ENCODE measurements at regions not wholly inside any gene's neighbourhood (a gene's known extent, or its start where the extent isn't known, plus 50 kb on each side); places are given as distances from the start of the nearest gene placed in this dataset.
"Not testable (repeated sequence)": the region's sequence is repeated elsewhere in the genome, so short reads cannot be mapped to it uniquely, and the experiment has no call there.

- no peaks in the 10 kb centered on the region for H3K27me3 ChIP-seq (ENCODE audit: control insufficient read depth, insufficient read depth, low read length)
- H3K27ac ChIP-seq (ENCODE audit: low read depth, low read length), result no peak overlapping the region
- H3K4me3 ChIP-seq (ENCODE audit: low read depth, low read length), result no peak overlapping the region
- CTCF ChIA-PET, result no interaction called here
- no peak for DNase-seq (ENCODE audit: low read depth, low spot score)
- no peak for TF ChIP-seq CTCF (IDR thresholded peaks at IDR 0.05; ENCODE audit: low read depth, low read length)
- POLR2A ChIA-PET, result no interaction called here
- H3K9me3 ChIP-seq (ENCODE audit: control insufficient read depth, insufficient read depth, low read length), result no peaks in the 10 kb centered on the region
Observed at GRCh38 chr11:122002047-122002446, 114.0 kb downstream of the BLID start.

GRCh38 chr11:121999651-122000050 lies 116.4 kb downstream of the BLID start:
- no peak for TF ChIP-seq CTCF (IDR thresholded peaks at IDR 0.05; ENCODE audit: low read depth, low read length)
- Histone ChIP-seq H3K9me3 (ENCODE audit: control insufficient read depth, insufficient read depth, low read length) (no peaks in the 10 kb centered on the region), H3K4me3 (ENCODE audit: low read depth, low read length) (no peak overlapping the region), H3K27me3 (ENCODE audit: control insufficient read depth, insufficient read depth, low read length) (no peaks in the 10 kb centered on the region), H3K27ac (ENCODE audit: low read depth, low read length) (no peak overlapping the region)
- DNase-seq (ENCODE audit: low read depth, low spot score), result no peak
- CTCF ChIA-PET, result no interaction called here
- POLR2A ChIA-PET, result interaction anchor here (0.7 kb wide), 1 partner anchor 11 kb away, joined by 4 read pairs; no protein-coding TSS in a partner anchor

- no peak for DNase-seq (ENCODE audit: low read depth, low spot score)
- Histone ChIP-seq H3K27me3 (ENCODE audit: control insufficient read depth, insufficient read depth, low read length) (no peaks in the 10 kb centered on the region), H3K27ac (ENCODE audit: low read depth, low read length) (no peak overlapping the region), H3K4me3 (ENCODE audit: low read depth, low read length) (no peak overlapping the region), H3K9me3 (ENCODE audit: control insufficient read depth, insufficient read depth, low read length) (no peaks in the 10 kb centered on the region)
- CTCF ChIA-PET, result interaction anchor here (2.2 kb wide), 1 partner anchor 341 kb away, joined by 6 read pairs; no protein-coding TSS in a partner anchor
- POLR2A ChIA-PET, result no interaction called here
- TF ChIP-seq CTCF (IDR thresholded peaks at IDR 0.05; ENCODE audit: low read depth, low read length), result no peak
Observed at GRCh38 chr11:121996574-121996973, 119.4 kb downstream of the BLID start.

- no peak for TF ChIP-seq CTCF (IDR thresholded peaks at IDR 0.05; ENCODE audit: low read depth, low read length)
- POLR2A ChIA-PET, result interaction anchor here (0.7 kb wide), 1 partner anchor 116 kb away, joined by 3 read pairs; no protein-coding TSS in a partner anchor
- CTCF ChIA-PET, result interaction anchor here (0.7 to 1.7 kb wide), 3 partner anchors 37 to 750 kb away, joined by 4 to 7 read pairs (median 4); no protein-coding TSS in a partner anchor
- Histone ChIP-seq H3K27ac (ENCODE audit: low read depth, low read length) (no peak overlapping the region), H3K9me3 (ENCODE audit: control insufficient read depth, insufficient read depth, low read length) (no peaks in the 10 kb centered on the region), H3K27me3 (ENCODE audit: control insufficient read depth, insufficient read depth, low read length) (no peaks in the 10 kb centered on the region), H3K4me3 (ENCODE audit: low read depth, low read length) (no peak overlapping the region)
- no peak for DNase-seq (ENCODE audit: low read depth, low spot score)
Observed at GRCh38 chr11:121983901-121984300, 132.1 kb downstream of the BLID start.

GRCh38 chr11:121977914-121978313 lies 138.1 kb downstream of the BLID start:
- H3K9me3 ChIP-seq (ENCODE audit: control insufficient read depth, insufficient read depth, low read length); H3K27ac ChIP-seq (ENCODE audit: low read depth, low read length); CTCF ChIA-PET; POLR2A ChIA-PET; DNase-seq (ENCODE audit: low read depth, low spot score); H3K27me3 ChIP-seq (ENCODE audit: control insufficient read depth, insufficient read depth, low read length); H3K4me3 ChIP-seq (ENCODE audit: low read depth, low read length): not testable (repeated sequence)

- Histone ChIP-seq H3K4me3 (ENCODE audit: low read depth, low read length) (no peak overlapping the region), H3K27me3 (ENCODE audit: control insufficient read depth, insufficient read depth, low read length) (no peaks in the 10 kb centered on the region), H3K9me3 (ENCODE audit: control insufficient read depth, insufficient read depth, low read length) (no peaks in the 10 kb centered on the region), H3K27ac (ENCODE audit: low read depth, low read length) (no peak overlapping the region)
- no peak for TF ChIP-seq CTCF (IDR thresholded peaks at IDR 0.05; ENCODE audit: low read depth, low read length)
- POLR2A ChIA-PET, result no interaction called here
- CTCF ChIA-PET, result no interaction called here
- no peak for DNase-seq (ENCODE audit: low read depth, low spot score)
Observed at GRCh38 chr11:121968638-121969037, 147.4 kb downstream of the BLID start.
